Heart right ventricle (tissue), 16 donors: ENCODE measurements at regions not wholly inside any gene's neighbourhood (a gene's known extent, or its start where the extent isn't known, plus 50 kb on each side); places are given as distances from the start of the nearest gene placed in this dataset.
"Not testable (repeated sequence)": the region's sequence is repeated elsewhere in the genome, so short reads cannot be mapped to it uniquely, and the experiment has no call there.

Experiments
- ATAC-seq, 8 donors: fragments of 200-7000 bp; cut with Tn5 transposase; one replicate each; pipeline ENCODE4 v1.9.1; 2020; ENCODE audit warnings: mild to moderate bottlenecking in 8 of 8, moderate library complexity in 8 of 8, moderate number of reproducible peaks in 1 of 8
- DNase-seq, 2 donors: peaks; one replicate each; pipeline ENCODE4 v3.0.0-alpha.2; 2020
- H3K27ac ChIP-seq, 10 donors: fragments of 200-600 bp; sonication (generic) in 2 of 10; one replicate each; pipeline versions ENCODE4 v1.5.0 to v1.8.0; 2020 to 2022; ENCODE audit warnings: mild to moderate bottlenecking in 3 of 10
- H3K27me3 ChIP-seq, 7 donors: fragments of 200-600 bp; one replicate each; pipeline ENCODE4 v1.8.0; 2021 to 2022; ENCODE audit warnings: mild to moderate bottlenecking in 2 of 7
- H3K36me3 ChIP-seq, 9 donors: fragments of 200-600 bp; sonication (generic) in 1 of 9; one replicate each; pipeline versions ENCODE4 v1.5.0 to v1.8.0; 2020 to 2022; ENCODE audit warnings: mild to moderate bottlenecking in 2 of 9
- H3K4me1 ChIP-seq, 9 donors: fragments of 200-600 bp; sonication (generic) in 1 of 9; one replicate each; pipeline versions ENCODE4 v1.5.0 to v1.8.0; 2020 to 2022; ENCODE audit warnings: mild to moderate bottlenecking in 4 of 9
- H3K4me3 ChIP-seq, 10 donors: fragments of 200-600 bp; sonication (generic) in 2 of 10; one replicate each; pipeline versions ENCODE4 v1.5.0 to v1.8.0; 2020 to 2022; ENCODE audit warnings: mild to moderate bottlenecking in 7 of 10, moderate library complexity in 2 of 10
- H3K9me3 ChIP-seq, 11 donors: fragments of 200-600 bp in 10 of 11; sonication (generic) in 2 of 11; one replicate each; pipeline versions ENCODE4 v1.5.0 to v1.8.0; 2013 to 2022; ENCODE audit warnings: mild to moderate bottlenecking in 2 of 11, control low read depth in 1 of 11, moderate library complexity in 1 of 11
- CTCF ChIP-seq, 9 donors: fragments of 200-600 bp; sonication (generic) in 2 of 9; IDR thresholded peaks; one replicate each; pipeline versions ENCODE4 v1.5.0 to v1.8.0; 2021 to 2022; ENCODE audit warnings: antibody characterized with exemption in 9 of 9, mild to moderate bottlenecking in 5 of 9, moderate library complexity in 1 of 9
- WGBS, 2 donors: extraction: QIAGEN DNeasy Blood & Tissue Kit; methylation state at CpG; one replicate each; pipeline ENCODE4 v1.1.7; 2013; ENCODE audit warnings: inconsistent platforms in 1 of 2; 5-methylcytosine and 5-hydroxymethylcytosine counted together
- intact Hi-C, 10 donors: fragments of 100-400 bp; cut with DNase I; formaldehyde crosslinking; loops; one replicate each; pipeline versions ENCODE4 v1.11.1 to v1.14.2; 2022
- donor health status: Arrhythmogenic right ventricular cardiomyopathy.
- donor health status: ischemic (EF 13 %, LVEDD 7.1; RV severe dilation, severe dysfunction).
- donor health status: healthy with polysubstance abuse.
- donor health status: DM: no; HTN: yes; CAD: no.
- donor health status: DM: no; HTN: no; CAD: no.
- donor health status: ischemic (EF 25% LVEDD 6.9; RV normal size, moderate dysfunction).
- donor health status: ischemic (EF 25% LVEDD 5.7; RV mildly dilated, moderate dysfunction).
- donor health status: healthy.
- donor health status: DM: yes; HTN: yes; CAD: no.
- donor health status: Ischemic cardiomyopathy.
- donor health status: ischemic (EF 35%, LVEDD 5.7; RV mildly dilated, moderate dysfunction).
- donor health status: nonischemic (EF 11% LVEDD 7.7; RV severe dilation, severe dysfunction).
- donor health status: DM: yes; HTN: yes; CAD: no.
- donor health status: PGD.
- donor health status: ischemic (EF 29% LVEDD 5.4; RV normal size, mild dysfunction).
- donor health status: nonischemic (EF 23%, LVEDD 6.1; RV moderate dilation, normal function).

- Histone ChIP-seq H3K4me1 (no peaks in the 10 kb centered on the region), H3K9me3 (no peaks in the 10 kb centered on the region), H3K4me3 (no peak overlapping the region), H3K27ac (no peak overlapping the region), H3K27me3 (no peaks in the 10 kb centered on the region), H3K36me3 (no peaks in the 10 kb centered on the region)
- TF ChIP-seq CTCF (IDR thresholded peaks at IDR 0.05), result no peak
- intact Hi-C loops, result no loop called here
- DNase-seq (no peak), ATAC-seq (no peak)
- WGBS, 2 donors, result 65 to 85% methylated on average over 2 of the region's 2 CpGs
These were observed 216.7 kb upstream of the FTMT start for GRCh38 chr5:121634946-121635345.

- 61 to 88% methylated on average over 2 of the region's 2 CpGs for WGBS, 2 donors
- DNase-seq (no peak), ATAC-seq (no peak)
- no peak overlapping the region for H3K4me3 ChIP-seq
- no peaks in the 10 kb centered on the region for H3K36me3 ChIP-seq
- H3K9me3 ChIP-seq, result no peaks in the 10 kb centered on the region
- intact Hi-C loops, result no loop called here
- H3K27me3 ChIP-seq, result no peaks in the 10 kb centered on the region
- no peaks in the 10 kb centered on the region for H3K4me1 ChIP-seq
- no peak for TF ChIP-seq CTCF (IDR thresholded peaks at IDR 0.05)
- no peak overlapping the region for H3K27ac ChIP-seq
These were observed 213.6 kb upstream of the FTMT start for GRCh38 chr5:121638126-121638525.

- TF ChIP-seq CTCF (IDR thresholded peaks at IDR 0.05), result no peak
- Histone ChIP-seq H3K36me3 (no peaks in the 10 kb centered on the region), H3K4me3 (no peak overlapping the region), H3K9me3 (peaks cover 0 to 7% (median 0%) of the 10 kb centered on the region in 11 donors), H3K27me3 (no peaks in the 10 kb centered on the region), H3K4me1 (no peaks in the 10 kb centered on the region), H3K27ac (no peak overlapping the region)
- WGBS, 2 donors, result 59 to 78% methylated on average over 1 of the region's 1 CpG
- no peak for ATAC-seq
- intact Hi-C loops, result no loop called here
- DNase-seq, result no peak
These were observed 211.4 kb upstream of the FTMT start for GRCh38 chr5:121640298-121640697.

- no peak overlapping the region for H3K27ac ChIP-seq
- no peaks in the 10 kb centered on the region for H3K36me3 ChIP-seq
- no peak for DNase-seq
- no peaks in the 10 kb centered on the region for H3K4me1 ChIP-seq
- TF ChIP-seq CTCF (IDR thresholded peaks at IDR 0.05), result no peak
- ATAC-seq, result no peak
- intact Hi-C loops, result no loop called here
- peaks cover 0 to 17% (median 0%) of the 10 kb centered on the region in 11 donors for H3K9me3 ChIP-seq
- H3K4me3 ChIP-seq, result no peak overlapping the region
- H3K27me3 ChIP-seq, result no peaks in the 10 kb centered on the region
These were observed 193.5 kb upstream of the FTMT start for GRCh38 chr5:121658221-121658620.

- WGBS, 2 donors, result 80 to 85% methylated on average over 6 of the region's 6 CpGs
- Histone ChIP-seq H3K4me3 (no peak overlapping the region), H3K36me3 (no peaks in the 10 kb centered on the region), H3K4me1 (no peaks in the 10 kb centered on the region), H3K27ac (no peak overlapping the region), H3K9me3 (peaks cover 0 to 37% (median 0%) of the 10 kb centered on the region in 11 donors), H3K27me3 (no peaks in the 10 kb centered on the region)
- intact Hi-C loops, result no loop called here
- TF ChIP-seq CTCF (IDR thresholded peaks at IDR 0.05), result no peak
- DNase-seq, result no peak
- no peak for ATAC-seq
These were observed 191.5 kb upstream of the FTMT start for GRCh38 chr5:121660142-121660541.

- H3K36me3 ChIP-seq, ATAC-seq, H3K4me3 ChIP-seq, H3K27ac ChIP-seq, DNase-seq, H3K4me1 ChIP-seq, H3K27me3 ChIP-seq, intact Hi-C loops: not testable (repeated sequence)
- 89 to 95% methylated on average over 4 of the region's 4 CpGs for WGBS, 2 donors
- peaks cover 0 to 42% (median 3%) of the 10 kb centered on the region in 11 donors for H3K9me3 ChIP-seq
These were observed 186.1 kb upstream of the FTMT start for GRCh38 chr5:121665542-121665941.
